CD4-positive, alpha-beta T cell treated with Interleukin-6 for 4 hours (primary cell): ENCODE measurements at regions not wholly inside any gene's neighbourhood (a gene's known extent, or its start where the extent isn't known, plus 50 kb on each side); places are given as distances from the start of the nearest gene placed in this dataset.
"Not testable (repeated sequence)": the region's sequence is repeated elsewhere in the genome, so short reads cannot be mapped to it uniquely, and the experiment has no call there.

Source experiments
- DNase-seq: peaks from one replicate; pipeline ENCODE4 v3.0.0-alpha.2; 2020; ENCODE audit warnings: mixed read lengths

- not testable (repeated sequence) for DNase-seq
Measured at GRCh38 chr14:19126269-19127051, 159.2 kb downstream of the POTEM start.

GRCh38 chr14:19127664-19128435 is 160.6 kb downstream of the POTEM start:
- not testable (repeated sequence) for DNase-seq

GRCh38 chr14:19131553-19131952 is 164.3 kb downstream of the POTEM start:
- DNase-seq = not testable (repeated sequence)

GRCh38 chr14:19132013-19132835 is 165.0 kb downstream of the POTEM start:
- DNase-seq = not testable (repeated sequence)

- DNase-seq = not testable (repeated sequence)
Measured at GRCh38 chr14:19132836-19133120, 165.5 kb downstream of the POTEM start.

GRCh38 chr14:19157106-19157709 is 190.0 kb downstream of the POTEM start:
- not testable (repeated sequence) for DNase-seq

GRCh38 chr14:19158012-19158411 is 190.8 kb downstream of the POTEM start:
- not testable (repeated sequence) for DNase-seq

GRCh38 chr14:19158588-19158987 is 191.4 kb downstream of the POTEM start:
- DNase-seq = not testable (repeated sequence)

GRCh38 chr14:19159003-19159625 is 191.9 kb downstream of the POTEM start:
- not testable (repeated sequence) for DNase-seq

GRCh38 chr14:19160379-19160778 is 193.1 kb downstream of the POTEM start:
- not testable (repeated sequence) for DNase-seq

- DNase-seq = not testable (repeated sequence)
Measured at GRCh38 chr14:19161251-19162033, 194.2 kb downstream of the POTEM start.

GRCh38 chr14:19162034-19162706 is 194.9 kb downstream of the POTEM start:
- not testable (repeated sequence) for DNase-seq

- not testable (repeated sequence) for DNase-seq
Measured at GRCh38 chr14:19162920-19163319, 195.7 kb downstream of the POTEM start.

GRCh38 chr14:19163891-19164290 is 196.7 kb downstream of the POTEM start:
- DNase-seq = not testable (repeated sequence)

- DNase-seq = not testable (repeated sequence)
Measured at GRCh38 chr14:19164426-19164825, 197.2 kb downstream of the POTEM start.

GRCh38 chr14:19166056-19166455 is 198.8 kb downstream of the POTEM start:
- not testable (repeated sequence) for DNase-seq

- not testable (repeated sequence) for DNase-seq
Measured at GRCh38 chr14:19167454-19168190, 200.4 kb downstream of the POTEM start.

GRCh38 chr14:19168261-19168660 is 201.0 kb downstream of the POTEM start:
- DNase-seq = not testable (repeated sequence)

GRCh38 chr14:19169561-19170362 is 202.5 kb downstream of the POTEM start:
- not testable (repeated sequence) for DNase-seq
